Endothelial cell (in vitro differentiated cells): ENCODE measurements at regions not wholly inside any gene's neighbourhood (a gene's known extent, or its start where the extent isn't known, plus 50 kb on each side); places are given as distances from the start of the nearest gene placed in this dataset.

Experiments
- DNase-seq: peaks from one replicate; pipeline ENCODE4 v3.0.0; 2021; ENCODE audit warnings: low spot score
- H3K27ac Mint-ChIP-seq: one replicate; pipeline ENCODE4 v1.8.0; 2021; ENCODE audit warnings: mixed read lengths, inconsistent platforms; ENCODE audit not compliant: unreplicated experiment
- H3K27me3 Mint-ChIP-seq: one replicate; pipeline ENCODE4 v1.8.0; 2021; ENCODE audit warnings: mild to moderate bottlenecking, moderate library complexity, mixed read lengths, inconsistent platforms; ENCODE audit not compliant: unreplicated experiment
- H3K36me3 Mint-ChIP-seq: one replicate; pipeline ENCODE4 v1.8.0; 2021; ENCODE audit warnings: mild to moderate bottlenecking, low read depth, mixed read lengths, inconsistent platforms; ENCODE audit not compliant: unreplicated experiment
- H3K4me1 Mint-ChIP-seq: one replicate; pipeline ENCODE4 v1.8.0; 2021; ENCODE audit warnings: mild to moderate bottlenecking, mixed read lengths, inconsistent platforms; ENCODE audit not compliant: unreplicated experiment
- H3K4me3 Mint-ChIP-seq: one replicate; pipeline ENCODE4 v1.8.0; 2021; ENCODE audit warnings: mild to moderate bottlenecking, mixed read lengths, inconsistent platforms; ENCODE audit not compliant: unreplicated experiment
- H3K9me3 Mint-ChIP-seq: one replicate; pipeline ENCODE4 v1.8.0; 2021; ENCODE audit warnings: mixed read lengths, inconsistent platforms; ENCODE audit not compliant: unreplicated experiment
- TF ChIP-seq, protein P1 (sequence below): fragments of 200-600 bp; sonication (generic); IDR thresholded peaks from one replicate; pipeline ENCODE4 v1.5.0; 2021; ENCODE audit warnings: antibody characterized with exemption; ENCODE audit not compliant: unreplicated experiment

DNA sequence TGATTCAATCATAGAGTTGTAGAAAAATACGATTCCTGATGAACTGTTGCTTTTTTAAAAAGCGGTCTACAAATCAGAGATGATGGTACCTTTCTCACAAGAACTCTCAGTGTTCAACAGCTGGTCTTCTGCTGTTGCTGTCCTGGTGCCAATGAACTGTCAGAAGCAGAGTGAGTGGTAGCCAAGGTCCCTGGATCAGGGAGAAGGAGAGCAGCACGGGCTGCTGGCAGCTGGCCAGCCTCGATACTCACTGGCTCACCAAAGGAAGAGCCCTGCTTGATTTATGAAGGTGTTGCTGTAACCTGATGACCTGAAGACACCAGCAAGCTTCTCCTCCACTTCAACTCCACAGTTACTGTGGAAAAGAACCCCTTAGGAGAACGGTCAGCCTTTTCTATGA, 300.8 kb upstream of the SOX11 start:
- H3K27ac Mint-ChIP-seq: no peak overlapping the region
- H3K4me1 Mint-ChIP-seq: no peaks in the 10 kb centered on the region
- peaks cover 6% of the 10 kb centered on the region for H3K27me3 Mint-ChIP-seq
- TF ChIP-seq, protein P1, sequence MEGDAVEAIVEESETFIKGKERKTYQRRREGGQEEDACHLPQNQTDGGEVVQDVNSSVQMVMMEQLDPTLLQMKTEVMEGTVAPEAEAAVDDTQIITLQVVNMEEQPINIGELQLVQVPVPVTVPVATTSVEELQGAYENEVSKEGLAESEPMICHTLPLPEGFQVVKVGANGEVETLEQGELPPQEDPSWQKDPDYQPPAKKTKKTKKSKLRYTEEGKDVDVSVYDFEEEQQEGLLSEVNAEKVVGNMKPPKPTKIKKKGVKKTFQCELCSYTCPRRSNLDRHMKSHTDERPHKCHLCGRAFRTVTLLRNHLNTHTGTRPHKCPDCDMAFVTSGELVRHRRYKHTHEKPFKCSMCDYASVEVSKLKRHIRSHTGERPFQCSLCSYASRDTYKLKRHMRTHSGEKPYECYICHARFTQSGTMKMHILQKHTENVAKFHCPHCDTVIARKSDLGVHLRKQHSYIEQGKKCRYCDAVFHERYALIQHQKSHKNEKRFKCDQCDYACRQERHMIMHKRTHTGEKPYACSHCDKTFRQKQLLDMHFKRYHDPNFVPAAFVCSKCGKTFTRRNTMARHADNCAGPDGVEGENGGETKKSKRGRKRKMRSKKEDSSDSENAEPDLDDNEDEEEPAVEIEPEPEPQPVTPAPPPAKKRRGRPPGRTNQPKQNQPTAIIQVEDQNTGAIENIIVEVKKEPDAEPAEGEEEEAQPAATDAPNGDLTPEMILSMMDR: no peak
- no peak for DNase-seq
- H3K4me3 Mint-ChIP-seq: no peak overlapping the region
- no peaks in the 10 kb centered on the region for H3K9me3 Mint-ChIP-seq
- H3K36me3 Mint-ChIP-seq: no peaks in the 10 kb centered on the region

DNA sequence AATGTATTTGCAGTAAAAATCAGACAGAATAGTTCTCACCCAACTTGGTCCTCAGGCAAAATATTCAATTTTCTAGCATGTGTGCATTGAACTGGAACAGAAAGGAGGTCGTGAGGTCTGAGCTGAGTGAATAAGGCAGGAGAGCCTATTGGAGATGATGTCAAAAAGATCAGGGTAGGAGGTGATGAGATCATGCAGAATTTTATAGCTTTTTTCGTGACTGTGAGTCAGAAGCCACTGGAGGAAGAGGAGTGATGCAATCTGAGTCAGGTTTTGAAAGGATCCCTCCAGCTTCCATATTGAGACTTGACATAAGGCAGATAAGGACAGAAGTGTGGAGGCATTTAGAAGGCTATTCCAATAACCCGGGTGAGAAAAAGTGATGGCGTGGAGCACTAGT, 299.5 kb upstream of the SOX11 start:
- Mint-ChIP-seq H3K27ac (no peak overlapping the region), H3K9me3 (peaks cover 4% of the 10 kb centered on the region), H3K27me3 (peaks cover 6% of the 10 kb centered on the region), H3K36me3 (no peaks in the 10 kb centered on the region), H3K4me1 (no peaks in the 10 kb centered on the region), H3K4me3 (no peak overlapping the region)
- DNase-seq: no peak
- TF ChIP-seq, protein P1: no peak

DNA sequence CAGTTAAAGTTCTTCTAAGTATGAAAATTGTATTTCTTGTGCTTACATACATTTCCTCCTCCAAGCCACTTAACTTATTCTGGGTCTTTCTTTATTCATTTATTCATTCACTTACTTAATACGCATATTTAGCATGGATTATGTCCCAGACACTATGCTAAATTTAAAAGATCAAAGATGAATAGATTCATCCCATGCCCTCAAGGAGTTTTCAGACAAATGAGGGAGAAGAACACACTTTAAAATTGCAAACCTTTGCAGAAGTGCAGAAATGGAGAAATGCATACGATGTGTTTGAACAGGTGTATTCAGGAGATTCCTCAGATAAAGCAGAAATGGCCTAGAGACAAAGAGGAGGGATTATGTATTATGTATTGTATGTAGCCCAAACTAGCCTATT, 298.7 kb upstream of the SOX11 start:
- H3K4me3 Mint-ChIP-seq: no peak overlapping the region
- no peaks in the 10 kb centered on the region for H3K4me1 Mint-ChIP-seq
- DNase-seq: no peak
- peaks cover 6% of the 10 kb centered on the region for H3K27me3 Mint-ChIP-seq
- TF ChIP-seq, protein P1: no peak
- no peaks in the 10 kb centered on the region for H3K36me3 Mint-ChIP-seq
- H3K27ac Mint-ChIP-seq: no peak overlapping the region
- H3K9me3 Mint-ChIP-seq: peaks cover 4% of the 10 kb centered on the region

DNA sequence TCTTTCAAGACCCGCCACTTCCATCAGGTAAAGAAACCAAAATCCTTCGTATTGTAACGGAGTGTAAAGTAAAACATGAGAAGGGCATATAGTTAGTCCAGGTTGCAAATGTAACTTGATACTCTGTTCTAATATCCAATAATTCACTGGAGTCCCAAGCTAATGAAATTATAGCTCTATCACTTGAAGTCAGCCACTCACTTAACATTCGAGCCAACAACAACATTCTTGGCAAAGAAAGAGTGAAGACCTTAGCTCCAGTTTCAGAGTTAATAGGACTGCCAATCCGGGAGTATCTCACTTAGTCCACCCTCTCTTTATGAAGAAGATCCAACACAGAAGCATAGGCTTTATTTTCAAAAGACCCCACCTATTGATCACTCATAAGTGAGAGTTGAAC, 298.0 kb upstream of the SOX11 start:
- TF ChIP-seq, protein P1: no peak
- Mint-ChIP-seq H3K4me1 (no peaks in the 10 kb centered on the region), H3K27ac (no peak overlapping the region), H3K36me3 (no peaks in the 10 kb centered on the region), H3K27me3 (peaks cover 6% of the 10 kb centered on the region), H3K4me3 (no peak overlapping the region), H3K9me3 (peaks cover 4% of the 10 kb centered on the region)
- DNase-seq: no peak

DNA sequence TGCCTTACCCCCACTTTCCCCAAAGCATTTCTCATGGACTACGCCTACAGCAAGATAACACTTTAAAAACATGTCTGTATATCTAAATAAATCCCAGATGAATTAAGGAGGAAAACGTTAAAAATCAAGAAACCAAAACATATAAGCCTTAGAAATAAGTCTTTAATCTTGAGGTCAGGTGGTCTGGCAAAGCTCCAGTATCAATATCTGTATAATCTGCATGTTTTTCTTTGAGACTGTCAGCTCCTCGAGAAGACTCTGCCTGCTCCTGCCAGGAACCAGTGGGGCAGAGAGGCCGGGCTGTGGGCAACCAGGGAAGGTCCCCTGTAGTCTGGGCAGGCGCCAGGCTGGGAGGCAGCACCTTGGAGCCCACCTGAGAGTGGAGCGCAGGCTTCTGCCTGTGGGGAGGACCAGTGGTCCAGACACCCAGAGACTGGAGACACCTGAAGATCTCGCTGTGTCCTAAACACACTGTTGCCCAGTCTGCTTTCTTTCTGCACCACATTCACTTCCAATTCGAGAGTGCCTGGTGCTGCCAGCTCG, 291.0 kb upstream of the SOX11 start:
- H3K36me3 Mint-ChIP-seq: no peaks in the 10 kb centered on the region
- H3K27ac Mint-ChIP-seq: no peak overlapping the region

More for the DNA sequence above, 291.0 kb upstream of the SOX11 start:
- Mint-ChIP-seq H3K4me3 (no peak overlapping the region), H3K9me3 (peaks cover 4% of the 10 kb centered on the region), H3K27me3 (no peaks in the 10 kb centered on the region), H3K4me1 (no peaks in the 10 kb centered on the region)
- TF ChIP-seq, protein P1: no peak
- no peak for DNase-seq
